RWPE2 (cell line): ENCODE measurements at regions not wholly inside any gene's neighbourhood (a gene's known extent, or its start where the extent isn't known, plus 50 kb on each side); places are given as distances from the start of the nearest gene placed in this dataset.

Experiments used
- ATAC-seq: fragments of 200-7000 bp; cut with Tn5 transposase; 3 replicates; pipeline ENCODE4 v1.9.1; 2021; ENCODE audit warnings: low read depth
- DNase-seq: peaks from one replicate; pipeline ENCODE4 v3.0.0-alpha.2; 2020; ENCODE audit warnings: low spot score
- H3K27ac ChIP-seq: fragments of 450-650 bp; 2 replicates; pipeline ENCODE4 v1.5.1; 2017; ENCODE audit warnings: mild to moderate bottlenecking; ENCODE audit not compliant: poor library complexity, severe bottlenecking
- H3K27me3 ChIP-seq: fragments of 250-450 bp; sonication (Bioruptor Pico); 2 replicates; pipeline ENCODE4 v1.5.1; 2021; ENCODE audit warnings: mild to moderate bottlenecking, moderate library complexity; ENCODE audit not compliant: insufficient read depth, poor library complexity, severe bottlenecking
- H3K36me3 ChIP-seq: fragments of 250-450 bp; sonication (Bioruptor Pico); 2 replicates; pipeline ENCODE4 v1.5.1; 2020; ENCODE audit warnings: low read depth, mild to moderate bottlenecking, moderate library complexity
- H3K4me1 ChIP-seq: fragments of 250-450 bp; sonication (Bioruptor Pico); 2 replicates; pipeline ENCODE4 v1.5.1; 2021; ENCODE audit warnings: mild to moderate bottlenecking, moderate library complexity; ENCODE audit not compliant: insufficient read depth, poor library complexity, severe bottlenecking
- H3K4me3 ChIP-seq: fragments of 250-450 bp; sonication (Bioruptor Pico); 2 replicates; pipeline ENCODE4 v1.5.1; 2021; ENCODE audit warnings: mild to moderate bottlenecking, moderate library complexity; ENCODE audit not compliant: severe bottlenecking
- H3K9me3 ChIP-seq: fragments of 250-450 bp; sonication (Bioruptor Pico); 2 replicates; pipeline ENCODE4 v1.5.1; 2021; ENCODE audit warnings: mild to moderate bottlenecking, moderate library complexity; ENCODE audit not compliant: severe bottlenecking
- CTCF ChIP-seq: fragments of 450-650 bp; IDR thresholded peaks from one replicate; pipeline ENCODE4 v1.5.1; 2017; ENCODE audit warnings: mild to moderate bottlenecking, moderate library complexity; ENCODE audit not compliant: poor library complexity, severe bottlenecking

- H3K36me3 ChIP-seq: no peaks in the 10 kb centered on the region
- H3K27ac ChIP-seq: no peak overlapping the region
- H3K27me3 ChIP-seq: no peaks in the 10 kb centered on the region
- no peak for DNase-seq
- no peak overlapping the region for H3K4me3 ChIP-seq
- H3K9me3 ChIP-seq: no peaks in the 10 kb centered on the region
- peak; percentile 69 for TF ChIP-seq CTCF
- no peaks in the 10 kb centered on the region for H3K4me1 ChIP-seq
- ATAC-seq: peak; percentile 88
Observed at GRCh38 chr1:80218112-80218511, 1211.6 kb upstream of the ADGRL4 start.

- H3K4me3 ChIP-seq: no peak overlapping the region
- H3K27ac ChIP-seq: no peak overlapping the region
- no peaks in the 10 kb centered on the region for H3K9me3 ChIP-seq
- H3K36me3 ChIP-seq: no peaks in the 10 kb centered on the region
- ATAC-seq: peak; percentile 84
- H3K27me3 ChIP-seq: no peaks in the 10 kb centered on the region
- no peak for DNase-seq
- peak; percentile 79 for TF ChIP-seq CTCF
- no peaks in the 10 kb centered on the region for H3K4me1 ChIP-seq
Observed at GRCh38 chr1:80217377-80217986, 1211.0 kb upstream of the ADGRL4 start.

GRCh38 chr1:80214888-80215540 lies 1208.5 kb upstream of the ADGRL4 start:
- no peaks in the 10 kb centered on the region for H3K36me3 ChIP-seq
- DNase-seq (no peak), ATAC-seq (no peak)
- H3K9me3 ChIP-seq: no peaks in the 10 kb centered on the region
- no peaks in the 10 kb centered on the region for H3K4me1 ChIP-seq
- H3K4me3 ChIP-seq: no peak overlapping the region
- H3K27ac ChIP-seq: no peak overlapping the region
- TF ChIP-seq CTCF: no peak
- no peaks in the 10 kb centered on the region for H3K27me3 ChIP-seq

- H3K27ac ChIP-seq: no peak overlapping the region
- no peak for DNase-seq
- no peak for ATAC-seq
Observed at GRCh38 chr1:80212948-80213347, 1206.4 kb upstream of the ADGRL4 start.

More at GRCh38 chr1:80212948-80213347, 1206.4 kb upstream of the ADGRL4 start:
- Histone ChIP-seq H3K4me3 (no peak overlapping the region), H3K36me3 (no peaks in the 10 kb centered on the region), H3K27me3 (no peaks in the 10 kb centered on the region), H3K9me3 (no peaks in the 10 kb centered on the region), H3K4me1 (no peaks in the 10 kb centered on the region)
- no peak for TF ChIP-seq CTCF
